Omental fat pad (tissue), 3 donors: ENCODE measurements at regions not wholly inside any gene's neighbourhood (a gene's known extent, or its start where the extent isn't known, plus 50 kb on each side); places are given as distances from the start of the nearest gene placed in this dataset.

Source experiments
- ATAC-seq: fragments of 150-250 bp; one replicate; pipeline ENCODE4 v1.9.1; 2016; ENCODE audit warnings: mild to moderate bottlenecking, moderate library complexity; ENCODE audit not compliant: low FRiP score
- DNase-seq: peaks from one replicate; pipeline ENCODE4 v3.0.0-alpha.2; 2019; ENCODE audit warnings: low spot score
- CTCF ChIP-seq, 3 donors: fragments of 450-650 bp; IDR thresholded peaks; one replicate each; pipeline ENCODE4 v1.5.1; 2016 to 2017; ENCODE audit warnings: antibody characterized with exemption in 3 of 3, mild to moderate bottlenecking in 3 of 3, moderate library complexity in 2 of 3

- TF ChIP-seq CTCF (IDR thresholded peaks at IDR 0.05), result no peak
- ATAC-seq (no peak), DNase-seq (no peak)
These were observed 171.2 kb downstream of the ASB1 start for GRCh38 chr2:238597638-238598528.

- DNase-seq, result no peak
- no peak for TF ChIP-seq CTCF (IDR thresholded peaks at IDR 0.05)
- ATAC-seq, result no peak
These were observed 172.2 kb downstream of the ASB1 start for GRCh38 chr2:238598802-238599530.

GRCh38 chr2:238599549-238600505 lies 173.1 kb downstream of the ASB1 start:
- ATAC-seq, result no peak
- TF ChIP-seq CTCF (IDR thresholded peaks at IDR 0.05), result no peak
- DNase-seq, result no peak

GRCh38 chr2:238600506-238601432 lies 174.0 kb downstream of the ASB1 start:
- DNase-seq (no peak), ATAC-seq (no peak)
- TF ChIP-seq CTCF (IDR thresholded peaks at IDR 0.05), result no peak

GRCh38 chr2:238601433-238602222 lies 174.9 kb downstream of the ASB1 start:
- TF ChIP-seq CTCF (IDR thresholded peaks at IDR 0.05), result no peak
- peak; percentile 80 for ATAC-seq
- no peak for DNase-seq
